Activated CD4-positive, alpha-beta T cell treated with anti-CD3 and anti-CD28 coated beads, Interleukin-10, Interleukin-2, amounts not matched to agents 100 ng/mL and 50 ng/mL, durations not matched to agents 16 hours and 8 hours (primary cell): ENCODE measurements at regions not wholly inside any gene's neighbourhood (a gene's known extent, or its start where the extent isn't known, plus 50 kb on each side); places are given as distances from the start of the nearest gene placed in this dataset.

ENCODE experiments used
- DNase-seq: peaks from one replicate; pipeline ENCODE4 v3.0.0-alpha.2; 2020

DNA sequence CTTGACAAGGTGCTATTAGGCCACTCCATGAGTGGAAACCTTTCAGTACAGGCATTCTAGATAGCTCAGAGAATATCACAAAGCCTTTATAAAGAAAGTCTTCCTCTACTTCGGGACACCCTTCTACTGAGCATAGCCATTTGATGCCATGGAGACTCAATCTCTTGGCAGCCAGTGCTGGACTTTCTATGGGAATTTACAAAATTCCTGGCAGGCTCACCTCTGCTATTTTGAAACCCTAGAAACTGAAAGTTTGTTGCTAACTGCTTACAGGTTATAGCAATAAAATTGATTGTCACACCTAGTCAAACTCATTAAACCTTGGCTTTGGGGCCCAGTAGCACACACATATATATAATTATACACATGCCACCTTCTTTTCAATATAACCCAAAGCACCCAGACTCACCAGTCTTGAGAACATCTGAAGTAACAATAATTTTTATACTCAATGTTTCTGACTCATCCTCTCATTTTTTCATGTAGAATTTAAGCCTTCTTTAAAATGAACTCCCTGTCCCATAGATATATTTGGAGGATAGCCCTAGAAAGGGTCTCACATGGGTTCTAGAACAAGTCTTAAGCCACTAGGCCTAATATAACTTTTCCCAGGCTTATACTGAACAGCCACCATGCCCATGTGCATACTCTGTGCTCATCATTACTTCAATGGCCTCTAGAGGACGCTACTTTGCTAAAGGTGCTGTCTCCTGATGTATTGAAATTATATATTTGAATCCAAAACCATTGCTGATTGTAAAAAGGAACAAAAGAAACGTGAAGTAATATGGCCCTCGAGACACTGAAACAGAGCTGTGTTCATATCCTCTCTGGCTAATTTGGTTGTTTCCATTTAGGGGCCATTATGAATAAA is 368.1 kb upstream of the MARCKS start:
- DNase-seq = no peak

DNA sequence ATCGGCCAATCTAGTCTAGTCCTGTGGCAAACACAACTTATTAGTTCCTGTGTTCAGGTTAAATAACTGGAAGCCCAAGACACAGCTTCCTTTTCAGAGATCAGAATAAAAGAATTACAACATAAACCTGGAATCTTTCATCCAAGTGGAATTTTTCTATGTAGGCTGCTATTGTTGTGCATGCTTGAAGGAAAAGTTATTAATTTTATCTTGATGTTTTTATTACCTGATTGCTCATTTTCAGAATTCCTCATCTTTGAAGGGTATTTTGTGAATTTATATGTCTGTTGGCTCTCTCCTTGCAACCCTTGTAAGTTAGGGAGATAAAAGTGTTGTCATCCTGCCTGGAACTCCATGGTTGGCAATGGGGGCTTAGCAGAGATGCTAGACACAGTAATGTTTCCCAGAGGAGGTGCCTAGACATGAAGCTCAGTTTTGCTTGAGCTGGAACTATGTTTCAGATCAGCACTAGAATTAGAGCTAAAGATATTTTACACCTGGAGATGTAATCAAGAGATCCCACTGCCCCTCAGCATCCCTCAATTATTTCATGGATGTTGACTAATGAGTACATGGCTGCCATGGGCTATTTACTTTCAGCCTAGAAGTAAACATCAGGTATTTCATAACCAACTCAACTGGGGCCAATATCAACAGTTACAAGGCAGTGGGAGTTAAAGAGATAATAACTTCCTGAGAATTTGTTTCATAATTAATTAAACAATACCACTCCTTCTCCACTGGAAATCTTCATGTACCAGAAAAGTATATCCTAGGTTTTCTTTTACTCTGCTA is 367.0 kb upstream of the MARCKS start:
- no peak for DNase-seq

DNA sequence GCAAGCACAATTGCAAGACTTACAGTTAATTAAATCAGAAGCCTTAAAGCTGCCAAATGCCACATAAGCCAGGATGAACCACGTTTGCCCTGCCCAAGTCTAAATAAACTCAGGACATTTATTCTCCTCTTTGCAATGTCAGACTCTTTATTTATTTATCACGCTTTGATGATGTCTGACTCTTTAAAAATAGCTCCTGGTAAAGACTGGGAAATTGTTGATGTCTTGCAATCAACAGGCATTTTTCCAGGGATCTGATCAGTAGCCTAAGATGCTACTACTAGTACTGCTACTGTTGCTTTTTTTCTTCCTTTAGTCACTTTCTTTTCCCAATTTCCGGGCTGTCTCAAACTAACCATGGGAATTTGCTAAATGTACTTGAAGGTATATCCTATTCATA is 365.8 kb upstream of the MARCKS start:
- no peak for DNase-seq

DNA sequence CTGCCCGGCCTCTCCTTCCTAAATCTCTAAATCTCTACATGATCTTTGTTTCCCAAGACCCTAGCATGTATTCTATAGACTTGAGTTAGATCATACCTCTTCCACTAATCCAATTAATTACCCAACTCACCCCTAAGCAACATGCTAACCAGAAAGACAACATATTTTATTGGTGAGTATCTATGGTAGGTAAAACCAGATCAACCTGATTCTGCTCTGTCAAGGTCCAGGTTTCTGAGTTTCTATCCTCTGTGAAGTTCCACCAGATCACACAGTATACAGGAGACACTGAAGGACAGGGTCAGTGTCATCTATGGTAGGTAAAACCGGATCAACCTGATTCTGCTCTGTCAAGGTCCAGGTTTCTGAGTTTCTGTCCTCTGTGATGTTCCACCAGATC is 363.2 kb upstream of the MARCKS start:
- DNase-seq = no peak

DNA sequence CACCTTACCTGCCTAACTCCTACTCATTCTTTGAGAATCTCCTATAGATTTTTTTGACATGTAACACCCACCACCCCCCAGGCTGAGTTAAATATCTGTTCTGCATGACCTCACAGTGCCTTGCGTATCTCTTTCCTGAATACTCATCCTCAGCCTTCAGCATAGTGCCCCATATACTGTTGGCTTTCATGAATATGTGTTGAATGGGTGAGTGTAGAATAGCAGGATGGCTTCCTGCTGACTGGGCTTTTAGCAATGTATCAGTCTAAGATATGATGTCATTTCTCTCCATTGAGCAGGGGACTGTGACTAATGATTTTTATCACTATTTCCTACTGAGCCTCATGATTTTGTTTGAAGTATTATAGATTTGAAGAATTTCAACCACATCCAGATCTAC is 361.6 kb upstream of the MARCKS start:
- DNase-seq = no peak

DNA sequence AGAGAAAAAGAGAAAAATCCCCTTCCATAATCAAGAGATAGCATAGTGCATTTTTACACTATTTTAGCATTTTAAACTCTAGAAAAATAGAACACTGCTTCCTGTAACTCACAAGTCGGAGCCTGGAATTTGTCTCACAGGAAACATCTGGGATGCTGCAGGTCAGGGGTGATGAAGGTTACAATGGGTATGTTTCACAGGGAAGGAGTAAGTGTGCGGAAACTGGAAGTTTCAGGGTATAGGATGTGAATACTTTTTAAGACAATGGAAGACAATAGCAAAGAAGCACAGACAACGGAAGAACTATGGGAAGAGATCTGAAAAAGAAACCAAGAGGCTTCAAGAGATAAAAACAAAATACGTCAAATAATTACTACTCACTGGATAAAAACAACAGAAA is 361.0 kb upstream of the MARCKS start:
- no peak for DNase-seq

DNA sequence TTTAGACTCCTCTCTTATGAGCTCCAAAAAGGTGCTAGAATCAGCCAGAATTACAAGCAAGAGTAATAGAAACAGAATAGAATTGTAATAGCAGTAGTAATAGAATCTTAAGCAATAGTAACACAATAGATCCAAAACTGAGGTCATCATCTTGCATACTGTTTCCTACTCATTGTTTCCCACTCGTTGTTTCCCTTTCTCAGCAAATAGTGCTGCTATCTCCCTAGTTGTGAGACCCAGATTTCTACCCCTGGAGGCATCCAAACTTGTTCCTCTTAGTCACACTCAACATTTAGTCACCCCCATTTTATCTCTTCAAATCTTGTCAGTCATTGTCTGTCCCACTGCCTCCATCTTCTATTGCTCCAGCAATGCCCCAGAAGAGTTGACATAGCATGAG is 356.9 kb upstream of the MARCKS start:
- DNase-seq = no peak

DNA sequence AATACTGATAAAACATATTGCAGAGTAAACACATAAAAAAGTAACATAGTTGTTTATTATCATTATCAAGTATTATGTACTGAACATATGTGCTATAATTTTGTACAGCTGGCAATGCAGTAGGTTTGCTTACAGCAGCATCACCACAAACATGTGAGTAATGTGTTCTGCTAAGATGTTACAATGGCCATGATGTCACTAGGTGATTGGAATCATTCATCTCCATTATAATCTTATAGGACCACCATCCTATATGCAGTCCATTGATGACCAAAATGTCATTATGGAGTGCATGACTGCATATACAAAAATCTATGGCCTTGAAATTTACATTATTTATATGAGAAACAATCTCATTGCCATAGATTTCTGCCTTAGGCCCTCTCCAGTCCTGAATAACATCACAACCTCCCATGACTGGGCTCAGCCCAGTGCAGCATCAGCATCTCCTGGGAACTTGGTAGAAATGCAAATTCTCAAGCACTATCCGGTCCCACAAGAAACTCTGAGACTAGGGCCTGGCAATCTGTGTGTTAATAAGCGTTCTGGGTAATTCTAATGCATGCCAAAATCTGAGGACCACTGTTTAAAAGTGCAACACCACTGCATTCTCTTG is 352.0 kb upstream of the MARCKS start:
- no peak for DNase-seq

DNA sequence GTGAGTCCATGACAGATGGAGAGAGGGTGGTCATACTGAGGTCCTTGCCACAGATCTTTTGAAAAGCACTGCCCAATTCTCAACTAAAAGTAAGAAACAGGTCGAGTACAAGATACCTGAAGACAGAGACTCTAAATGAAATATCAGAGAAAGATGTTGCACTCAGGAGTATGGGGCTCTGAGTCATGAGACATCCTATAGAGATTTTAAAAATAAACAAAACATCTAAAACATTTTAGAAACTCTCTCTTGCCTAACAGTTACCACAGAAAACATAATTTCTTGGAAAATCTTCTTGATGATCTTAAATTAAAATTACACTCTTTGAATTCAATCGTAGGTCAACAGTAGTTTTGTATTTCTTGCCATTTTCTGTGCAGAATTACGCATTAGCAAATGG is 348.9 kb upstream of the MARCKS start:
- no peak for DNase-seq

DNA sequence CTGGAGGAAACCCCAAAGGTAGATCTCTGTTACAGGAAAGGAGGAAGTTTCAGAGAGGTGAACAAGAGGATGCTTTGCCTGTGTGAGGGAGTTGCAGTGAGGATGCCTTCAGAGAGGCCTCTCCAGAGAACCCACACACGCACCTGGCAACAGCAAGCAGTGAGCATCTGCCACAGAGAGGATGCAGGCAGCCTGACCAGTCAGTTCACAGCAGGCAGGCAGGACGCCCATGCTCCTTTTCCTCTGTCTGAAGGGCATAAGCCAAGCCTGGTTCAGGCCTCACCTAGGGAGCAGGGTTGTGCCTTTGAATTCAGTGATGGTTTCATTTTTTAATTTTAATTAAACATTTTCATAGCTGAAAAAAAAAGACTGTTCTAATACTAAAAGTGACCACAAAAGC is 346.0 kb upstream of the MARCKS start:
- DNase-seq = no peak

DNA sequence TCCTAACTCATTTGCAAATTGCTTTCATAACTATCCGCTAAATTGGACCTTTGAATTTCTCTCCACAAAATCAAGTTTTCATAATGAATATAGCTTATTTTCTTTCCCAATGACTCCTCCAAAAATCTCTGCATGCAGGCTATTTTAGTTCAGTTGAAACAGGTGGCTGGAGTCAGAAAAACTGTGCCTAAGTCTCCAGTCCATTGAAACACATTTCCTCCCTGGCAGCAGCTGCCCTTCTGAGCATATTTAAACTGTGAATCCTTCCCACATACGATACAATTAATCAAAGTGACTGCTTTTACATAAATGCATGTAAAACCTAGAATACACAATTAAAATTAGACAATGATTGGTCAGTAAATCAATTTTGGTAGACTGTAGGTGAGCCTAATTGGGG is 344.6 kb upstream of the MARCKS start:
- DNase-seq = no peak

DNA sequence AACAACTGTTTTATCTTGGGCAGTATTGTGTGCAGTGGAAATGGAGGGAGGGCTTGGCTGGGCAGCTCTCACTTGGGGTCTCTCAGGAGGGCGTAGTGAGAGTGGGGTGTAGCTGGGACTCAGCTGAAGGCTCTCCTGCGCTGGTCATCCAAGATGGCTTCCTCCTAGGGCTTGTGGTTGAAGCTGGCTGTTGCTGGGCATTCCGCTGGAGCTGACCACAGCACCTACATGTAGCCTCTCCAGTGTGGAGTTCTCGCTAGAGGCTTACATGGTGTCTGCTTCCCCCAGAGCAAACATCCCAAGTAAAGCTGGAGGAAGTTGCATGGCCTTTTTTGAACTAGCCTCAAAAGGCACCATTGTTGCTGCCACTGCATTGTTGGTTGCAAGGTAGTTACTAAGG is 344.1 kb upstream of the MARCKS start:
- DNase-seq = no peak

DNA sequence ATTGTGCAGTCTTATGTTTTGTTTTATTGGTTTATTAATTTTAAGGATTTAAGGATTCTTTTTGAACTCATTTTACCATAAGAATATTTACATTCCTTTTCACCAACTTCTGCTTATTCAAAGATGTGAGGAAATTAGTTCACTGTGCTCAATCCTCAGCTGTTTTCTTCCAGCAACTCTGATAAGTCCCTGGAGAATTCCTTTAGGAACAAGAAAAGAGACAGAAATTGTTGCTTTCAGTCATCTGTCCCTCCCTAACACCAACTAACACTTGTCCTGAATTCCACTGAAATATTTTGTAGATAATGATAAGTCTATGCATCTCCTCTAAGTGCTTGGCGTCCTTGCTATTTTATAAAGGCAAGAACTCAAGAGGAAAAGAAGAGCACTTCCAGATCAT is 334.8 kb upstream of the MARCKS start:
- DNase-seq = no peak

DNA sequence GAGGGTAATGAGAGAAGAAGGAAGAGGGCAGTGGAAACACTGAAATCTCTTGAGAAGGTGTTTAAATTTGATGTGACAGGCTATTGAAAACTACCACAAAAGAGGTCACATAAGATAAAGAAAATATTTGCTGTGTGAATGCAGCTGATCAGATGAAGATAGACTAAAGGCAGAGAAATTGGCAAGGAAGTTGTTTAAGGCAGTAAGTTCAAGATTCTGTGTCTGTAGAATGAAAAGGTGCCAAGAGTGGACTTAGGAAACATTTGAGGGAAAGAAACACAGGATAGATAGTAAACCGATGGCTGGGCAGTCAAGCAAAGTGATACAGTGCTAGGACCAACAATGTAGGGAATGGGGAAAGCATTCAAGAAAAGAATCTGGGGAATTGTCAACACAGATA is 332.3 kb upstream of the MARCKS start:
- no peak for DNase-seq

DNA sequence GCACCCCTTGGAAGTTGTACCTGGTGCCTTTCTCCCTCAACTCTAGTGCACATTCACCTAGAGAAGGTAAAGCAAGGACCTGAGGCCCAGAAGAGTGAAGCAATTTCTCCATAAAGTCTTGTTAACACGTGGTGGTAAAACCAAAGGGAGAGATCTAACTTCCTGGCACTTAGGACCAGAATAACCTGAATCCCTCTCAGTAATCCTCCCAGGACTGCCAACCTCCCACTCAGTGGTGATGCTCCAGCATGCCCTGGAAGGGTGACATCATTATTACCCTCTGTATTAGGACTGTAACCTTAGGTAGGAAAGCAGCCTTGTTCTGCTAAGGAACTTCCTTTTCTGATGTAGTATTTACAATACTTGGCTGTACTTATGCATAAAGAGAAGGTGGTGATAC is 330.6 kb upstream of the MARCKS start:
- DNase-seq = no peak

DNA sequence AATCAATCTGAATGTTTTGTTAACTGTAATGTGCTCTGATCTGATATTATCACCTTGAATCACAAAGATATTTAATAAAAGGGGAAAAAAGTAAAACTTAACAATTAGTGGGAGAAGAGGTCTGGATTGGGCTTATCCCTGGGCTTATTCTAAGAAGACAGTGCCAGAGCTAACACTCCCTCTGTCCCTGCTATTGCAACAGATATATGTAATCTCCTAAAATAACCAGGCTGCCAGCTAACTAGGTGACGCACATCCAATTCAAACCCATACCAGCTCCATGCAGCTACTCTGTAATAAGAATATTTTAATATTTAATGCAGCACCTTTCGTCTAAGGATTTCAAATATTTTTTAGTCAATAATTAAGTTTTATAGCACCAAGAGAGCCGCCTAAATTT is 330.1 kb upstream of the MARCKS start:
- no peak for DNase-seq

DNA sequence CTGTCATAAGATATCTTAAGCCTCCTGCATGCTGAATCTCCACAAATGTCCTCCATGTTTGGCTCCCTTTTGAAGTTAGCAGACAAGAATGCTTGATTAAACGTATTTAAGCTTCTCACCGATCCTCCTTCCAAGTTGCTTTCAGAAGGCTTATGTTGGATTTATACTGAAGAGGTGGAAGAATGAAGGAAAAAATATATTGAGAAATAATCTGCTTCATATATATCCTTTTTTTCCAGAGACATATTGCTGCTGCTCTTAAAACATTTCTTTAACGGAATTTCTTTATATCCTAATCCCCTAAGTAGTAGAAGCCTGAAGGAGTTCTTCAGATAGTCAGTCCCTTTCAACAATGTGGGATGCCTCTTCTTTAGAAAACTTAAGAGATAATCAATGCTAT is 329.0 kb upstream of the MARCKS start:
- no peak for DNase-seq

DNA sequence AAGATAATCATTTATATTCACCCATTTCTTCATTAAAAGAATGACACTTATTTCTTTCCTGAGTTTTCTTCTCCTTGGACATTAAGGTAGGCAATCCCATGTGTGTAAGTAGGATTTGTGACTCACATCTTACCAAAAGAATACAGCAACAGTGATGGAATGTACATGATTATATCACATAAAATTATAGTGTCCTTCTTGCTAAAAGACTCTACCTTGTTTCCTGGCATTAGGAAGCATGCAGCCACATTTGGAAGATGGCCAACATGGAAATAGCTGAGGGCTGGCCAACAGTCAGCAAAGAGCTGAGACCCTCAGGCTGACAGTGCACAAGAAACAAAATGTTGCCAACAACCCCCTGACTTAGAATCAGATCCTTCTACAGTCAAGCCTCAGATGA is 327.9 kb upstream of the MARCKS start:
- no peak for DNase-seq

DNA sequence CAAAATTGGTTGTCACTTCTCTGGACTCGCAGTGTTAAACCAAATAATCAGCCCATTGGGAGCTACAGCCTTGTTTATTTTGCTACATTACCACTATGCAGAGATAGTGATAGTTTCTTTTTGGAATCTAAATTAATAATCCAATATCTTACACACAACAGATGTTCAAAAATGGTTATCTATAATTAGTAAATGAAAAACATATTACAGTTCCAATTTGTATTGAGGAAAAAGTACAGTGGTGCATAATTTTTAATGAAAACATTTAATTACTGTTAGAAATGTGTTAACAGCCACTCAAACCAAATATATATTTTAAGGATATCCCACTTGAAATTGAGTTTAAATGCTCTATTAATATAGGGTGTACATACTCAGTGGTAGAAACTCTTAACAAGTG is 327.3 kb upstream of the MARCKS start:
- no peak for DNase-seq

DNA sequence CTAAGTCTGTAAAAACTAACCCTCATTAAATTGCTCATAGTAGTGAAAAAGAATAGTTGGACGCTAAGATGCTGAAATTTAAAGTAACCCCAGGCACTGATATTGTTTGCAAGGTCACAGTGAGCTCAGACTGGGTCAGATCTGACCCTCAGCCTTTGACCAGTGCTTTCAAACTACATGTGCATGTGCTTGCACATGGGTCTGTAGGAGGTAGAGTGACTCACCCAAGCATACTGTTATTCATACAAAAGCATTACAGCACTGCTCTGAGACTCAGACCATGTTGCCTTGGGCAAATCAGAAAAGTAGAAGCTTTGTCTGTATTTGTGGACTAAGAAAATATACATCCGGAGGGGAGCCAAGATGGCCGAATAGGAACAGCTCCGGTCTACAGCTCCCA is 326.4 kb upstream of the MARCKS start:
- DNase-seq = no peak

DNA sequence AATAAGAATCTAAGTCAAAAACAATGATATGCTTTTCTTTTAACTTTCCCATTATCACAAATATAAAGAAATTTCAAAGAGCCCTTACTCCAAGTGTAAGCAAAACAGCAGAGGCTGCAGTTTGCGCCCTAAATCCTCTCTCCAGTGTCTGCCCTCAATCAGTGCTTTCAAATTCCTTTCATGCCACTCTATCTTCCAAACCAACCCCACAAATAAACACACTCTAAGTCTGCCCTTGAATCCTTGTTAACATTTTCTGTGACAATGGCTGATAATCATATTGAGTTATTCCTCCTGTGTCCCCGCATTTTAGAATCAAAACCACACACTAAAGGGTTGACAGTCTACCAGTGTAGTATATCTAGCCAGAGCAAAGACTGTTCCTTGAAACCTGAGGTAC is 317.9 kb upstream of the MARCKS start:
- DNase-seq = no peak

DNA sequence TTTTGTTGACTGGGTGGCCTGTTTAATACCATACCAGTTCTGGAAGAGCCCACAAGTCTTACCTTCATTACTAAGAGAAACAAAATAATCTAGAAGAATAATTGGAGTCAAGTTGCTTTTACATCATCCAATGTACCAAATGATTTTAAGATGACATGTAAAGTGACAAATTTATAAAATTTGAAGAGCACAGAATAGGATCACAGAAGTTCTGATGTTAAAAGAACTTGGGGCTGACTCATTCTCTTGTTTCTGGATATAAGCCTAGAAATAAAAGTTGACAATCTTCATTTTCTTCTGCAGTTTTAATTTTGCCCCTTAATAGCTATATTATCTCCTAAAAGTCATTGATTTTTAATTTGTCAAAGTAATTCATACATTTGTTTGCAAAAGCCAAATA is 317.5 kb upstream of the MARCKS start:
- DNase-seq = no peak

DNA sequence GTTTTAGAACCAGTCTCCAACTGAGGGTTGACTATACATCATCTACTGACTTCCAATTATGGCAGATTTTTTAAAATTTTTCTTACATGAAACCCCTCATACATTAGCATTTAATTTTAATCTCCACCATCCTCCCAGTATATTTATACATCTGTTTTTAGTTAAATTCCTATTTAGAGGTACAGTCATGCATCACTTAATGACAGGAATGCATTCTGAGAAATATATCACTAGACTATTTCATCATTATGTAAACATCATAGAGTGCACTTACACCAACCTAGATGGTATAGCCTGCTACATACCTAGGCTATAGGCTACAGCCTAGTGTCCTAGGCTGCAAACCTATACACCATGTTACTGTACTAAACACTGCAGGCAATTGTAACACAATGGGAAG is 316.7 kb upstream of the MARCKS start:
- no peak for DNase-seq

DNA sequence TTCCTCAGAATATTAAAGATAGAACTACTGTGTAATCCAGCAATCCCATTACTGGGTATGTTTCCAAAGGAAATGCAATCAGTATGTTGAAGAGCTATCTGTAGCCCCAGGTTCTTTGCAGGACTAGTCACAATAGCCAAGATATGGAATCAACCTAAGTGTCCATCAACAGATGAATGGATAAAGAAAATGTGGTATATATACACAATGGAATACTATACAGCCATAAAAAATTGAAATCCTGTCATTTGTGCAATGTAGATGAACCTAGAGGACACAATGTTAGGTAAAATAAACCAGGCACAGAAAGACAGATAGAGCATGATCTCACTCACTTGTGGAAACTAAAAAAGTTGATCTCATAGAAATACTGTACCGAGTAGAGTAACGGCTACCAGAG is 306.0 kb upstream of the MARCKS start:
- no peak for DNase-seq
